HG02852 (cell line): ENCODE measurements at regions not wholly inside any gene's neighbourhood (a gene's known extent, or its start where the extent isn't known, plus 50 kb on each side); places are given as distances from the start of the nearest gene placed in this dataset.

ENCODE experiments used
- ATAC-seq: cut with Tn5 transposase; IDR thresholded peaks from one replicate; pipeline ENCODE4 v1.9.1; 2021; ENCODE audit warnings: mild to moderate bottlenecking, moderate library complexity; ENCODE audit not compliant: unreplicated experiment

DNA sequence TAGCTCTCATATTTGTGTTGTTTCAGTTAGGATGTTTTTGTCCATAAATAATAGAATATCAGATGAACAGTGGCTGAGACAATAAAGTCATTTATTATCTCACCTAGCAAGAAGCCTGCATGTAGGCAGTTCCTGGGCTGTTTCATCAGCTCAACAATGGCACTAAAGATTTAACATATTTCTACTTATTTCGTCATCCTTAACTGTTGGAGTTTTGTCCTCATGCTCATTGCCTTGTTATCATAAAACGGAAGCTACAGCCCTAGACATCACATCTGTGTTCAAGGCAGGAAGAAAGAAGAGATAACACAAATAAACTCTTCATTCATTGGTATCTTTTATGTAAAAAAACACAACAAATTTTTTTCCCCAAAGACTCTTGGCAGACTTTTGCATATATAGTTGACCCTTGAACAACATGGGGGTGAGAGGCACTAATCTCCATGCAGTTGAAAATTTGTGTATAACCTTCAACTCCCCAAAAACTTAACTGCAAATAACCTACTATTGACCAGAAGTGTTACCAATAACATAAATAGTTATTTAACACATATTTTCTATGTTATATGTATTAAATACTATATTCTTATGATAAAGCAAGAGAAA is 277.2 kb upstream of the ADRA1B start:
- ATAC-seq: no peak

DNA sequence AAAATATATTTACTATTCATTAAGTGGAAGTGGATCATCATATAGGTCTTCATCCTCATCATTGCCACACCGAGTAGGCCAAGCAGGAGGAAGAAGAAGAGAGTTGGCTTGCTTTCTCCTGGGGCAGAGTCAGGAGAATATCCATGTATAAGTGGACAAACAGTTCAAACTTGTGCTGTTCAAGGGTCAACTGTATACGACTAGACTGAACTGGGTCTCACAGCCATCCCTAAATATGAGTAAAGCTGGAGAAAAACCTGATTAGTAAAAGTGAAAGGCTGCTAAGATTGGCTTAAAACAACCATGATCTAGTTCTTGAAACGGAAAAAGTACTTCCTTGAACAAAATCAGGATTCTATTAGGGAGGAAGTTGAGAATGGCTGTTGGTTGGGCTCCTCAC is 276.7 kb upstream of the ADRA1B start:
- no peak for ATAC-seq

DNA sequence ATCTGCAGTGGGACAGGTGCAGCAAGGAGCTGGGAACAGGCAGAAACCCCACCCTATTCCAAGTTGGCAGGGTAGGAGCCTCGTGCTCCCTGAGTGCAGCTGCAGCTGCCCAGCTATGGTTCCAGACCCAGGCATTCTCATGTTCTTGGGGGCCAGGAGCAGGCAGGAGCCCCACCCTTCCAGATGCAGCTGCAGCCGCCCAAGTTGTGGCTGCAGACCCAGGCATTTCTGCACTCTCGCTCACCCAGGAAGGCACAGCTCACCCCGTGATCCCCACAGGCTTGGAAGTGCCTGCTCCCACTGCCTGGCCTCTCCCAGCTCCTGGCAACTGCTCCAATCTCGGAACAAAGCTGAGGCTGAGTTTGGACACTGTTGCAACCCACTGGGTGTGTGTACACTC is 275.8 kb upstream of the ADRA1B start:
- ATAC-seq: no peak

DNA sequence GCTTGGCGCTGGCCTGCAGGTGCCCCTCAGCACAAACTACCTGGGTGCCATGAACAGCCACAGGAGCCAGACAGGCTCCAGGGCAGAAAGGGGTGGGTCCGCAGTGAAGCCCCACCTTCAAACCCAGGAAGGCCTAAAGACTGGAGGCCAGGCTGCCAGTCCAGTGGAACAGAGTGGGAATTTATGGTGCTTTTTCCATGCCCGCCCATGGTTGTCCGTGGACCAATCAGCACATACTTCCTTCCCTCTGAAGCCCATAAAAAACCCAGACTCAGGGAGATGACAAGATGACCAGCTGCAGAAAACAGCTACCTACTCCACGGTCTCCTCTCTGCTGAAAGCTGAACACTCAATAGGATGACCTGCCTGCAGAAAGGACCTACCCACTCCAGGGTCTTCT is 275.4 kb upstream of the ADRA1B start:
- ATAC-seq: no peak

GRCh38 chr5:159641371-159642039 is 274.8 kb upstream of the ADRA1B start:
- no peak for ATAC-seq

DNA sequence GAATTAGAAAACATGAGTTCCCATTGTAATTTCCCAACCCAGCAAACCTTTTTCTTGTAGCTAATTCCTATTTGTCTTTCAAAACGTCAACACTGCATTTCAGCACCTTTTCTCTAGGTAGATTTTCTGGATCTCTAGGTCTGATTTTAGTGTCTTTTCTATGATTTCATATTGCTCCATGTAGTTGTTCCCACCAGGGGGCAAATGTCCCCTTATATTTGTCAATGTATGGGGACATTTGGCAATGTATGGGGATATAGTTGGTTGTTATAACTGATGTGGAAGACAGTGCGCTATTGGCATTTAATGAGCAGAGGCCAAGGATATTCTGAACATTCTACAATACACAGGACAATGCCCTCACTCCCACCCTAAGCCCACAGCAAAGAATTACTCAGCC is 273.9 kb upstream of the ADRA1B start:
- ATAC-seq: no peak

- no peak for ATAC-seq
Observed at GRCh38 chr5:159644053-159644452, 272.2 kb upstream of the ADRA1B start.

GRCh38 chr5:159645179-159645846 is 271.0 kb upstream of the ADRA1B start:
- no peak for ATAC-seq

GRCh38 chr5:159650803-159651202 is 265.5 kb upstream of the ADRA1B start:
- no peak for ATAC-seq

DNA sequence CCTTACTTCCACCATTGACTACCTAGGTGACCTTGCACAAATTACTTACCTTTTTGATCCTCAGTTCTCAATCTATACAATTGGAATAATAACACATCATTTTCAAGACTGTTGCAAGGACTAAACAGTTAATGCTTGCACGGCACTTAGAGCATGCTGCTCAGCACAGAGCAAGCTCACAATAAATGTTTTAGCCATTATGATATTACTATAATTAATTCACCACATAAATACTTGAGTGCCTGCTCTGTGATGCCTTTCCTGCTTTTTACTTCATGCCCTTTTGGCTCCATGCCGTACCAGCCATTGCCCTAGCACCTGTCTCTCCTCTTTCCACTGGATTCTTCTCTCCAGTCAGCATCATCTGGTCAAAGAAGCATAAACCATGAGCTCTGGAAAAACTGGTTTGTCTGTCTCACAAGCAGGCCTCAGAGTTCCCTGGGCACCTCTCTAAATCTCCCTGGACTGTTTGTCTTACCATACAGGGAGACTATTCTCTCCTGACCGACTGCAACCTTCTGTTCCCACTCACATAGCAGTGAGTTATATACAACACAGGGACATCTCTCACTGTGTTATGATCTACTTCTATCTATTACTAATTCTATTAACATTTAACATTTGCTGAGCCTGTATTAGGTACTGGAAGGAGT is 260.4 kb upstream of the ADRA1B start:
- ATAC-seq: no peak

DNA sequence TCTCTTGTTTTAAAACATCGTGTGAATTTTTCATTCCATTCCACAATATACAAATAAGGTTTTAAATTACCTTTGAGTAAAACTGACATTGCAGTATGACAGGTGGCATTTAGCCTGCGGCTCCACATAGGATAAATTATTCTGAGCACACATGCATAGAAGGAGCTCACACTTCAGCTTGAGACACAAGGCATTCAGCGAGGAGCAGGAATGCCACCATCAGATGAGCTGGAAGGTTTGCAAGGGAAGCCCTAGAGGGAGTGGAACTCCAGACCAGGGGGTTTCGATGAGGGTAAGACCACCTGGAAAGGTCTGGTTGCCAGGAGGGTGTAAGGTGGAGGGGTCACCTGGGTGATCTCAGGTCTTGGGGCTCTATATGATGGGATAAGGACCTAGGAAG is 259.0 kb upstream of the ADRA1B start:
- ATAC-seq: no peak

GRCh38 chr5:159657771-159658170 is 258.5 kb upstream of the ADRA1B start:
- no peak for ATAC-seq

DNA sequence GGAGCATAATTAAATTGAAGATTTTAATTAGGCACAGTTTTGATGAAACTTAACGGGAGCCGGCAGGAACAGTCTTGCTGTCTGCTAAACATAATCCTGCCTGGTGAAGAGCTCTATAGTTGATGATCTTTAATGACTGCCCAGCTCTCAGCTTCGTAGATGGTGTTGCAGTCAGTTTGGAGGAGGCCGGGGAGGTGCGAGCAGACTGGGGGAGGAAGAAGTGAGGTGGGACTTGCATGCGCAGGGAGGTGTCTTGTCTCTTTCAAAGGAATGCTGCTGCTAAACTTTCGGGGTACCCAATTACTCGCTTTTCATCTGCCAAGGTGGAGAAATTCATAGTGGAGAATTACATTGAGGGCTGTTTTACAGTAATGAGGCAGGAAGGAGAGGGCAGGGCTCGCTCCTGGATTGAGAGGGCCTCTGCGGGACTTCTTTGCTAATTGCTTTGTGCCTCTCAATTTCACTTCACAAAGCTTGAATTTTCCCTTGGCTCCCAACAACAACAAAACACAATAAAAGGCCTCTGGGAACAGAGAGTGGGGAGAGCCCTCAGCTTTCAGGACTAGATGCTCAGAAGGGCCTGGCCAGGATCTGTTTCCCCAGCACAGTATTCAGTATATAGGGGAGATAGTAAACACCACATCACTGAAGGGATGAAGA is 257.9 kb upstream of the ADRA1B start:
- no peak for ATAC-seq

DNA sequence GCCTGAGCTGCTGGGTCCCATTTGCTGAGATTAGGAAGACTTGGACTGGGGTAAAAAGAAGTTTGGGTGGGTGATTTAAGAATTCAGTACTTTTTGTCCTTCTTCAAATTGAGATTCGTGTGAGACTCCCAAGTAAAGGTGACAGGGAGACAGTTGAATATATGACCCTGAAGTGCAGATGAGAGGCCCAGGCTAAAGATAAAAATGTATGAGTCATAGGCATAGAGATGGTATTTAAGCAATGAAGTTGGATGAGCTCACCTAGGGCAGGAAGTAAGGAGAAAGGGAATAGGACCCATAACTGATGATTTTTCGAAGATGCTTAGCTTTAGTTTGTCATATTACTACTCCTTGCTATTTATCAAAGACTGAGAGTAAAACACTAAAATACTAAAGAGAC is 255.9 kb upstream of the ADRA1B start:
- ATAC-seq: no peak

DNA sequence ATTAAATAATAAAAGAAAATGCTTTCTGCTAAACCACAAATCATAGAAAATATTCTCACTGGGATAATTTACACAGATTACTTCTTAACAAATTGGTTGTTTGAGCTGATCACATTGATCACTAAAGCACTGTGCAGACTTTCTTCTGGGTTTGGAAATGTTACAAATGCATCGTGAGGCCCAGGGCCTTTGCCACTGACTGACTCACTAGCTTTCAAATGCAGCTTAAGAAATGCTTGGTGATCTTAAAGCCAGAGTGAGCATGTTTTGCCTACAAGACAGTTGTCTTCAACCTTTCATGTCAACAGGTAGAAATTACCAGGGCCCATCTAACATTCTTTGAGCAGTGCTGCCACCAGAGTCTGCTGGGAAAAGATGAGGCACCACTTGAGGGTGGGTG is 252.3 kb upstream of the ADRA1B start:
- no peak for ATAC-seq

DNA sequence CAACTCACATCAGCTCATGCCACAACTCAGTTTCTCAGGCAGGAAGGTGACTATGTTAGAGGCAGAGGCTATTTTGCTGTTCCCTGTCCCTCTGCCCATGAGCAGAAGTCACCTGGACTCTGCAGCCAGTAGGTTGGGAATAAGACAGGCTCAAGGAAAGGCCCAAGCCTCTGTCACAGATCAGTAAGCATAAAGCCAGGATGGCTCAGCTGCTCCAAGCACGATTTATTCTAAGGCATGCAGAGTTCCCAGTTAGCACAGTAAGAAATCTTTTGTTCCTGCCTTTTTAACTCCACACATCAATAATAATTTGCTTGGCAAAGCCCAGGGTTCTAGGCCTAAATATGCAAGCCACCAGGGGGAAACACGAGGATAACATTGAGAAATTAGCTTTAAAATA is 249.0 kb upstream of the ADRA1B start:
- ATAC-seq: no peak

- no peak for ATAC-seq
Observed at GRCh38 chr5:159668556-159668955, 247.7 kb upstream of the ADRA1B start.

- no peak for ATAC-seq
Observed at GRCh38 chr5:159669559-159669958, 246.7 kb upstream of the ADRA1B start.

DNA sequence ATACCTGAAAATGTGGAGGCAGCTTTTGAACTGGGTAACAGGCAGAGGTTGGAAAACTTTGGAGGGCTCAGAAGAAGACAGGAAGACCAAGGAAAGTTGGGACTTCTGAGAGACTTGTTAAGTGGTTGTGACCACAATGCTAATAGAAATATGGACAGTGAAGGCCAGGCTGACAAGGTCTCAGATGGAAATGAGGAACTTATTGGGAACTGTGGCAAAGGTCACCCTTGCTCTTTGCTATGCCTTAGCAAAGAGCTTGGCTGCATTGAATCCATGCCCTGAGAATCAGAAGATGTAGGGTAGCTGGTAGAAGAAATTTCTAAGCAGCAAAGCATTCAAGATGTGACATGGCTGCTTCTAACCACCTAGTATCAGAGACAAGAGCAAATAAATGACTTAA is 244.4 kb upstream of the ADRA1B start:
- no peak for ATAC-seq

DNA sequence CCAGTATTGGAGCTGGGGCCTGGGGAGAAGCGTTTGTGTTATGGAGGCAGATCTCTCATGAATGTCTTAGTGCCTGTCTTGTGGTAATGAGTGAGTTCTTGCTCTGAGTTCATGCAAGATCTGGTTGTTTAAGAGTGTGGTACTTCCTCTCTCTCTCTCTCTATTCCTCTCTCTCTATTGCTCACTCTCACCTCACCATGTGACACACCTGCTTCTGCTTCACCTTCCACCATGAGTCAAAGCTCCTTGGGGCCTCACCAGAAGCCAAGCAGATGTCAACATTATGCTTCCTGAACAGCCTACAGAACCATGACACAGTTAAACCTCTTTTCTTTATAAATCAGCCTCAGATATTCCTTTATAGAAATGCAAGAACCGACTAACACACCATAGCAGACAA is 242.7 kb upstream of the ADRA1B start:
- no peak for ATAC-seq

DNA sequence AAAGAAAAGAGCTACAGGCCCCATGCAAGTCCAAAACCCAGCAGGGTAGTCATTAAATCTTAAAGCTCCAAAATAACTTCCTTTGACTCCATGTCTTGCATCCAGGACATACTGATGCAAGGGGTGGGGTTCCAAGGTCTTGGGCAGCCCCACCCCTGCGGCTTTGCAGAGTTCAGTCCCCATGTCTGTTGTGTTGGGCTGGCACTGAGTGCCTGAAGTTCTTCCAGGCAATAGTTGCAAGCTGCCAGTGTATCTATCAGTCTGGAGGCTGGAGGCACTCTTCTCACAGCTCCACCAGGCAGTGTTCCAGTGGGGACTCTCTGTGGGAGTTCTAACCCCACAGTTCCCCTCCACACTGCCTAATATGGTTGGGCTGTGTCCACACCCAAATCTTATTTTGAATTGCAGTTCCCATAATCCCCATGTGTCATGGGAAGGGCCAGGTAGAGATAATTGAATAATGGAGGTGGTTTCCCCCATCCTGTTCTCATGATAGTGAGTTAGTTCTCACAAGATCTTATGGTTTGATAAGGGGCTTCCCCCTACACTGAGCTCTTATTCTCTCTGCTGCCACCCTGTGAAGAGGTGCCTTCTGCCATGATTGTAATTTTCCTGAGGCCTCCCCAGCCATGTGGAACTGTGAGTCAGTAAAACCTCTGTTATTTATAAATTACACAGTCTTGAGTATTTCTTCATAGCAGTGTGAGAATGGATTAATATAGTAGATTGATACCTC is 237.5 kb upstream of the ADRA1B start:
- no peak for ATAC-seq
